HG03565 (cell line): ENCODE measurements at regions not wholly inside any gene's neighbourhood (a gene's known extent, or its start where the extent isn't known, plus 50 kb on each side); places are given as distances from the start of the nearest gene placed in this dataset.

ENCODE experiments used
- ATAC-seq: cut with Tn5 transposase; IDR thresholded peaks from one replicate; pipeline ENCODE4 v1.9.1; 2021; ENCODE audit warnings: mild to moderate bottlenecking, moderate library complexity; ENCODE audit not compliant: unreplicated experiment

DNA sequence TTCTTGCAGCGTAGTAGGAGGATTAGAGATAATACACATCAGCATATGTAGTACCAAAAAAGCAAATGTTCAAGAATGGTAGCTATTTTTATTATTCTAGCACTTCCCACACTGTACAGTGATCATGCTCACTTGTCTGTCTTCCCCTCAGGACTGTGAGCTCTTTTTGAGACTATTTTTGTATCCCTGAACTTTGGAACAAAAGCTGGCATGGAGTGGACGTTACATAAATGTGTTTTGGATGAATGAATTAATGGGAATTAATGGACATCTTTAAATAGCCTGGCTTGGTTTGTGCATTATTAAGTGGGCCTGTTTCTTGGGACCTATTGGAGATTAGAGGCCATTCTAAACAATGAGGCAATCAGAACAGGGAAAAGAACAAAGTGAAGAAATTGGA lies 243.7 kb downstream of the CD83 start:
- ATAC-seq: no peak

DNA sequence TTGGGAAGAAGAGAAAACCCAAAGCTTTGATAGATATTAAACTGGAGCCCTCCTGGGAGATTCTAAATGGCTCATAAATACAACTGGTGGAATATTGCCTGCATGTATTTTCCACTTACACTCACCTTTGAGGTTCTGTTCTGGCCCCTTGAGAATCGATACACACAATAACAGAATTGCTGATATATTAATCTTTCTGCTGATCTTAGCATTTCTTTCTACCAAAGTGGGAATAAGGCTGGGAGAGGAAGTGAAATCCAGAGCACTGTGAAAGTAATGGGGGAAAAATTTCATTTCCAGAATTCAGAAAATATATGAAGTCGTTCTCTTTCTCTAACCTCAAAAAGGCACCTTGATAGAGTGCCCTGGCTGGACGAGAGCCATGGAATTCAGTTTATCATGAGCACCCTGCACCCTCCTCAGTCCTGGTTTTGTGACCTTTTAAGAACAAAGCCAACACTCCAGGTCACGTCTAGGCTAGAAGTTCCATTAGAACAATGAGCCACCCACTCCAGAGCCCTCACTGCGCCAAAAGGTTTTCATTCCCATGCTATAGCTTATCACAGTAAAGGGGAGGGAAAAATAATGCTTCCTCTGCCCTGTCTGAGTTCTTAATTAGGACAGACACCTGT lies 244.5 kb downstream of the CD83 start:
- ATAC-seq: no peak

DNA sequence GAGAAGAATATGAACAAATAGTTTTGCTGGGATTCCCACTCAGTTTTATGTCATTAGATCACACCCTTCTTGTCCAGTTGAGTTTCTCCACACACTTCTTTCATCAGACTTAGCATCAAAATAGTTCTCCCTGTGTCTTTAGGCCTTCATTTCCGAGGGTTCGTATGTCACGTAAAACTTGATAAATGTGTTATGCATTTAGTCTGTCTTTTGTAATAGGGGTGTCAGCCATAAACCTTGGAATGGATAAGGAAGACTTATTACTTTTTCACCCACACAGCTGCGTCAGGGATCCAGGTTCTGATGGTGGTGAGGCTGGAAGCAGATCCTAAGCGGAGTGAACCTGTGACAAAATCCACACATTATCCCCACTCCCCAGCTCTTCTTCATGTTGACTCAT lies 246.8 kb downstream of the CD83 start:
- no peak for ATAC-seq

DNA sequence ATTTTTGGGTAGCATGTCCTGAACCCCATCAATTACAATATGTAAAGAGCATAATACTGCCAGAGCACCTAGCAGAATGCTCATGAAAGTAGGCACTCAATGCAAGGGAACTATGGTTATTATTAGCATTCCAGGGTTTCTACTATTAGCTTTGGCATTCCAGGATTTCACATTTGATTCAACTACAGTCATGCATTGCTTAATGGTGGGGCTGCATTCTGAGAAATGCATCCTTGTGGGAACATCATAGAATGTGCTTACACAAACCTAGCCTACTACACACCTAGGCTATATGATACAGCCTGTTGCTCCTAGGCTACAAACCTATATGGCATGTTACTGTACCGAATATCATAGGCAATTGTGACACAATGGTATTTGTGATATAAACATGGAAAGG lies 247.8 kb downstream of the CD83 start:
- no peak for ATAC-seq

DNA sequence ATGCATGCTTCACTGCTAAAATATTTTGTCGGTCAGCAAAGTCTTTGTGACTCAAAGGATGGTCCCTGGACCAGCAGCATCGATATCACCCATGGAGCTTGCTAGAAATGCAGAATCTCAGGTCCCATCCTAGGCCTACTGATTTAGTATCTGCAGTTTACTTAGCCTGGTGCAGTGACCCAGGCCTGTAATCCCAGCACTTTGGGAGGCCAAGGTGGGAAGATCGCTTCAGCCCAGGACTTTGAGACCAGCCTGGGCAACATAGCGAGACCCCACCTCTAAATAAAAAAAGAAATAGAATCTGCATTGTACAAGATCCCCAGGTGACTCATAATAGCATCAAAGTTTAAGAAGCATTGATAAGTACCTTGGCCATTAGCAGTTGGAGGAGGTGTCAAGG lies 248.7 kb downstream of the CD83 start:
- ATAC-seq: no peak

DNA sequence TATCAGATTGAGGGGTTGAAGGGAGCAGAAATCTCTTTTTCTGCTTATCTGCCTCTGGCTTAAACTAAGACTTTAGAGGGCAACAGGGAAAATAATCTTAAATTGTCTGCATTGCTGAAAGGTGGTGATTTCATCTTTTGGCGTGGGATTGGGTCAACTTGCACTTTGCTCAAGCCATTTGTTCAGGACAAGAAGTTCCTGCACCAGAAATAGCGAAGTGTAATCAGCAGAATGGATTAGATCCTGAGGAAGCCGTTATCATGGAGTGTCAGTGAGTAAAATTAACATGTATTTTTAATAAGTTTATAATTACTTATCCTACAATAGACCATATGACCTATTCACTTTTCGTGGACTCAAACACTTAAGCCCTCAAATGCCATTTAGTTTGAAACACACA lies 249.3 kb downstream of the CD83 start:
- no peak for ATAC-seq

DNA sequence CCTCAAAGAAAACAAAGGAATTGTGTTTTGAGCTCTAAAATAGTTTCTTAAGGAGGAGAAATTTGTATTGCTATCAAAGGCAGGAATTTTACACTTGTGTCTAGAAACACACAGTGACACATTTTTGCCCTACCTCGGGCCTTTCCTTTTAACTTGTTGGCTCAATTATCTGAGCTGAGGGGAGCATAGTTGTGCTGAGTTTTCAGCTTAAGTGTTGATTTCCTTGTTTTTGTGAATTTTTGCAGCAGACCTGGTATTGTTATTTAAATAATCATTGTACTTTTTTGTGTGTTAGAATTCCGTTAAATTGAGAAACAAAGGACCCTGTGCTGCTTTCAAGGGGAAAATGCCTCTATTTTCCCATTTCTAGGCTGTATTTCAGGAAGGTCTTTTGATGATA lies 249.7 kb downstream of the CD83 start:
- ATAC-seq: no peak

DNA sequence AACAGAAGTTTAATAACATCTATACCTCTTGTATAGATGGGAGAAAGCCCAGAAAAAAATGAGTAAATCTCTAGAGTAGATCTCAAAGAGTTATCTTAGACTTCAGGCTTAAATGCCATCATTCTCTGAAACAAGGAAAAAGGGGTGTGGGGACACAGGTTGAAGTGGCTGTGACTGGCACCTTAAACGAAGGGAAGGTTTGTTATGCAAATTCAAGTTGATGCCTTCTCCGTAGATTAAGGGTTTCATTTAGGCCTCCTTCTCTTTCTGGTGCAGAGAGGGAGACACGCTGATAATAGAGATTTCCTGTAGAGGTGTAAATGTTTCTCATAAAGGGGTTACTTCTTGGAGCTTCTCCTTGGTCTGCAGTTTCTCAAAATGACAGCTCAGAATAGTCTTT lies 252.1 kb downstream of the CD83 start:
- ATAC-seq: no peak

DNA sequence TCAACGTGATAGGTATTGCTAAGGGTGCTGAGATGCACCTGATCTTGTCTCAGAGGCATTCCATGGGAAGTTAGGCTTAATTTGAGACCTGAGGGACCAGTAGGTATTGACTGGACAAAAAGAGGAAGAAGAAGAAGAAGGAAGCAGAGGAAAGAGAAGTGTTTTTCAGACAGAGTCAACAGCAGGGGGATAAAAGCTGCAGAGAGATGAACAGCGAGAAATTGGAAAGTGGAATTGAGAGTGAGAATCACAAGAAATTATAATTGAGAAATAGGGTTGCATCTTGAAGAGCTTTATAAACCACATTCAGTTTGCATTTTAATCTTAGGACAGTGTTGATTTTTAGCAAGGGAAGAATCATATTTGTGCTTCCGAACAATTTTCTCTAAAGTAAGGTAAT lies 254.0 kb downstream of the CD83 start:
- no peak for ATAC-seq

DNA sequence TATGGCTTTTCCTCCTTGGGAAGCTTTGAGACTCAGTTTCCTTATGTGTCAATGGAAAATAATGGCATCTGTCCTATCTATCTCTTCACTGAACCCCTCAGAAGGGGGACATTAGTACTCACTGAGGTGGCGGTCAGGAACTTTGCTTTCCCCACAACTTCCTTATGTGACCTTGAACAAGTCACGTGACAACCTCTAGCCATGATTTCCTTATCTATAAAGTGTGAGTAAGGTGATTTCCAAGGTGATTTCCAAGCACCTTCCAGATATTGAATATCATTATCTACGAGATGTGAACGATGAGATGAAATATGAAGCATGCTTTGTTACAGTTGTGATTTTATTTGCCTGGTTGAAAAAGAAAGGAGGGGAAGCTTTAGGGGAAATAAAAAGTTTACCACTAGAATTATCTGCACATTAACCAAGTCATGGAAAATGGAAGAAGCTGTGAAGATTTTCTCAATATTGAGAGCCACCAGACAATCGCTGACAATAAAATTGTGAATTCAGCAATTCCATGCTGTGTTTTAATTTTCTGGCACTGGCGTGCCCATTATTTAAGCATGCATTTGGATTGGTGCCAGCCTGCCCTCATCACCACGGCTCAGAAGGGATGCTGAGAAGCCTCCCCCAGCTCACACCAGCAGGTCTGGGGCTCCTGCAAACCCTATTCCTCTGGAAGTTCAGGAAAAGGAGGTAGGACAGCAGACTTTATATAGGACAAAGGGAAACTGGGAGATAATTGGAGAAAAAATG lies 255.3 kb downstream of the CD83 start:
- no peak for ATAC-seq

DNA sequence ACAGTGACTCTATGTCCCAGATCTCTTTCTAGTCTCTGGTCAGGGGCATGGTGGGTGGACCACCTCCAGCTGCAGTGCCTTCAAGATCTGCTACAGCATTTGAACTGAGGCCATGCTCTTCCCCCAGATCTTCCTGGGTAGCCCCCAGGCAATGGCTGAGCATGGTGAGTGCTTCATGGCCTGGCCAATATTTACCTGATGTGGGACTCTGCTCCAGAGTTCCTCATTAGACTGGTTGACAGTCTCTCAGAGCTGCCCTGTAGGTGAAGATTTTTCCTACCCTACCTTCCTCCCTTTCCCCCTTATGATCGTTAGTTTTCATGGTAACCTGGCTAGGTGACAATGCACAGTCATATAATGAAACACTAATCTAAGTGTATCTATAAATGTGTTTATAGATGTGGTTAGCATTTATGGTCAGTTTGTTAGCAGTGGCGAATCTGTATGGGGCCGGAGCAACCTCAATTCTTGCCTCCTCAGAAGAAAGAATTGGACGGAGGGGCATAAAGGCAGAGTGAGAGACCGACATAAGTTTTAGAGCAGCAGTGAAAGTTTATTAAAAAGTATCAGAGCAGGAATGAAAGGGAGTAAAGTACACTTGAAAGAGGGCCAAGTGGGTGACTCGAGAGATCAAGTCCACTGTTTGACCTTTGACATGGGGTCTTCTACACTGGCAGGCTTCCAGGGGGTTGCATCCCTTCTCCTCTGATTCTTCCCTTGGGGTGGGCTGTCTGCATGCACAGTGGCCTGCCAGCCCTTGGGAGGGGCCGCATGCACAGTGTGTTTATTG lies 256.3 kb downstream of the CD83 start:
- no peak for ATAC-seq

DNA sequence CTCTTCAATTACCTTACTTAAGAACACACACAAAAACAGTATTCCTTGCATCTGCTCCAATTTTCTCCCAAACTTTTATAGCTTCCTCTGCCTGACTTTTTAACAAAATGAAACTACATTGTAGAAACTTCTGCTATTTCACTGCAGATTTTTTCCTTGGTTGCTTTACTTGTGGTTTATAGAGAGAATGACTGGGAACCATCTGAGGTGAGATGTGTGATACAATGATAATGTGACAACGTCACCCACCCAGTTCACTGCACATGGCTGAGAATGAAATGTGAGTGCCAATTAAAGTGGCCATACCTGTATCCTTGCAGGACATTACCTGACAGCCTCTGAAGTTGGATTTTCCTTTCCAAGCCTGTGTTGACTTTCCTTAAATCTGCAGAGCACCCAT lies 258.4 kb downstream of the CD83 start:
- ATAC-seq: no peak

DNA sequence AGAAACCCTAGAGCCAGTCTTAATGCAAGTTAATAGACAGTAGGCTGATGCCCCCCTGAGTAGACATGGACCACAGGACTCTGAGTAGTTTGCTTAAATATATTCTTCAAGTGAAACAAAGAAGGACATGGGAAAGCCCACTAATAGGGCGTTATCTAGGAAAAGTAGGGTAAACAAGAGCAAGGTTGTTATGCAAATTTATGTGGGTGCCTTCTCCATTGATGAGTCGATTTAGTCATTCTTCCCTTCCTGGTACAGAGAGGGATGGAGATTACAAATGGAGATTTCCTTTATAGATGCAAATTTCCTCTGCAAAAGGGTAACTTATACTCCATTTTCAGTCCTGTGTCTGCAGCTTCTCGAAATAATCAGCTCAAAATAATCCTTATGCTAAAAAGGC lies 262.0 kb downstream of the CD83 start:
- ATAC-seq: no peak

DNA sequence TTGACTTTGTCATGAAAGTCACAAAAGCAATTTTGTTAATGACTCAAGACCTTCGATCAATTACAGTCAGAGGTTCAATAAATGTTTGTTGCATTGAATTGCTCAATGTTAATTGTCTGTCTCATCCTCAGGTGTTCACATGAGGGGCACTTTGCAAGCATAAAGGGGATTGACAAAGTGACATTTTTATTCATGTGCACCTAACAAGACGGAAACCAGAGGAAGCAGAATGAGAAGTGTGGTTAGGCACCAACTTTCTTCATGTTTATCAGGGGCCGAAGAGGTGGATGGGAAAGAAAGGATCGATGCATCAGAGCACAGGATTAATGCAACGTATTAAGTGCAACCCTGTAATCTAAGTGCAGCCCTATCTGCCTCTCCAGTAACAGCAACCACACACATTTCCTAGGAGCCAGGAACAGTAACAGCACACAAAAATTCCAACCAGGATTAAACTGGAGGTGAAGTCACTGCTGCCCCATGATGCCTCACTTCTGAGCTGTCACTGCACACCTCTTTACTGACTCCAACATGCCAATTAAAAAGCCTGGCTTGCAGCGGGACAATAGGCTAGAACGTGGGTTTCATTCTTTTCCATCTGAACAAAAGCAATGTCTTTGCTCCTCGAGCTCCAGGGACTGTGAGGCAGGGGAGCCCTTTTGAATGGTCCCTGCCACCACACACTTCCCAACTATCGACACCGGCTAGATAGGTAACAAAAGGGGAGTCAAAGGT lies 262.7 kb downstream of the CD83 start:
- ATAC-seq: no peak

DNA sequence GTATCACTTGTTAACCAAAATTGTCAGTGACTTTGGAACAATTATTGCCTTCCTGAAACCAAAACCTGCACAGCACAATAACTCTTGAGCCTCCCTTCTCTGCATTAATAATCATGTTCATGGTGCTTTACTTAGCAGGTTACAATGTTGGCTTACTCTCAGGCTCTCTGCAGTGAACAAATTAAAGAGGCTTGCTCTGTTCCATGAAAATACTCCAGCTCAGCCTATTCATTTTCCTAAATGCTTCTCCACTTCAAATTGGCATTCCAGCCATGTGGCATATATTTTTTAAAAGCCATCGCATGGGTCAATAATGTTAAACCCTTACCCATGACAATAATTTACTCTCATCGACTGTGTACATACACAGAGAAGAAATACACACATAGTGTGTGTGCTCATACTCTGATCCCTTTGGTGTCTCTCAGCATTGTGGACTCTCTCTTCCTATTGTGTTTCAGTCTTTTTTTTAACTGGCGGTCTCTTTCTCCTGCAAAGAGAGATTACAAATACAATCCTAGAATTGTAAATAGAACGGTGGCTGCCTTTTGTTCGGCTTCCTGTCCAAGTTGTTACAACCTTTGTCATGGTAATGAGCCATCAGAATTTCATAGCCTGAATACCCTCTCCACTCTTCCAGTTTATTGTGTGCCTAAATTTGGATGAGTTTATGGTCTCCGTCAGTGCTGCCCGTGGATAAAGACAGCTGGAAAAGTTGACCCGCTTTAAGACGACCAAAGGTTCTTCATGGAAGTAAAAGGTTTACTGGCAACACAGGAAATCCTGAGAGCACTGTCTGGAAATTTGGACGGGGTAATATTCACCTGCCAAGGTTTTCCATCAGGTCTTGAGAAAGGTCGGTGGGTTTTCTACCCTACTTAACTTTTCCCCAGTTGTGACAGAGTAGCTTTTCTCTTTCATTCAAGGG lies 263.6 kb downstream of the CD83 start:
- ATAC-seq: no peak

DNA sequence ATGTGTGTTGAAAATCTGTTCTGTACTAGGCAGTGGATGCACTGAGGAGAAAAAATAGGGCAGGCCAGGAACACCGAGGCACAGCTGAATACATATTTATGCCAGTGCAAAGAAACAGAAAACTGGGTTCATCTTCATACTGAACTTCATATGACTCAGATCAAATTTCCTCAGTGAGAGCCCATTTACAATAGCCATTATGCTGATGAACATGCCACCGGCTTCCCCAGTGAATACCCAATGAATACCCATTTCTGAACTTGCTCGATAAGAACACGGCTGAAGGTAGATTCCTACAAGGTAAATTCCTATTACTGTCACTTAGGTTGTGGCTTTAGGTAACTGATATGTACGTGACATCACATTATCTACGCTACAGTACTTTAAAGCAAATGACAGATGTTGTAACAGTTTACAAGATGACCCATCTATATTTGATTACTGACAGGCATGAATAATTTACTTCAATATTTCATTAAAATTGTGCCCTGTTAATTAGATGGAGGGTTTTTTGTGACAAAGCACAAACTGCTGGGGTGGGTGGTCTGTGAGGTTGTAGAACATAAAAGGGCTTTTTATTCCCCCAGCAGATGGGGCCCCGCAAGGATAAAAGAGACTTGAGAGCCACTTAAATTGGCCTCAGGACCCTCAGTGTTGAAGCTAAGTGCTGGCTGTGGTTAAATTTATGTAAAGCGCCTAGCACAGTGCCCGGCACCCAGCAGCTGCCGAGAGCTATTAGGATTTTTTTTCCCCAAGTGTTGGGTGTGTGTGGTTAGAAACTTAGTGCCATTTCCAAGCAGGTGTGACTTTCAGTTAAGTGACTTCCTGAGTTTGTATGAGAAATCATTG lies 264.5 kb downstream of the CD83 start:
- ATAC-seq: no peak

DNA sequence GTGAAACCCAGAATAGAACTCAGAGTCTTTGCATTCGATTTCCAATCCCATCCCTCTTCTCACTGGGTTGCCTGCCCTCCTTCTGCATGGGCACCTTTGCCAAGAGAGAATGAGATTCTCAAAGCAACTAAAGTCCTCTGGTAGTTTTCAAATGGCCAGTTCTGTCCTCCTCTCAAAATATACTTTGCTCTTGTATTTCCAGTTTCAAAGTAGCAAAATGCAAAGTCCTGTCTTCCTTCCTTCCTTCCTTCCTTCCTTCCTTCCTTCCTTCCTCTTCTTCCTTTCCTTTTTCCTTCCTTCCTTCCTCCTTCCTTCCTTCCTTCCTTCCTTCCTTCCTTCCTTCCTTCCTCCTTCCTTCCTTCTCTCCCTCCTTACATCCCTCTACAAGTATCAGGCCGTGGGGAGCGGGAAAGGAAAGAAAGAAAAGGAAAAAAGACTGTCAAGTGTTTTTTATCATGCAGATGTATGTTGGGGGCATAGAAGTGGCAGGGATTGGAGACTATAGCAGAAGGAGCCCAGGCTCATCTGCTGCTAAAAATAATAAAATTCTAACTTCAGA lies 265.2 kb downstream of the CD83 start:
- ATAC-seq: no peak

DNA sequence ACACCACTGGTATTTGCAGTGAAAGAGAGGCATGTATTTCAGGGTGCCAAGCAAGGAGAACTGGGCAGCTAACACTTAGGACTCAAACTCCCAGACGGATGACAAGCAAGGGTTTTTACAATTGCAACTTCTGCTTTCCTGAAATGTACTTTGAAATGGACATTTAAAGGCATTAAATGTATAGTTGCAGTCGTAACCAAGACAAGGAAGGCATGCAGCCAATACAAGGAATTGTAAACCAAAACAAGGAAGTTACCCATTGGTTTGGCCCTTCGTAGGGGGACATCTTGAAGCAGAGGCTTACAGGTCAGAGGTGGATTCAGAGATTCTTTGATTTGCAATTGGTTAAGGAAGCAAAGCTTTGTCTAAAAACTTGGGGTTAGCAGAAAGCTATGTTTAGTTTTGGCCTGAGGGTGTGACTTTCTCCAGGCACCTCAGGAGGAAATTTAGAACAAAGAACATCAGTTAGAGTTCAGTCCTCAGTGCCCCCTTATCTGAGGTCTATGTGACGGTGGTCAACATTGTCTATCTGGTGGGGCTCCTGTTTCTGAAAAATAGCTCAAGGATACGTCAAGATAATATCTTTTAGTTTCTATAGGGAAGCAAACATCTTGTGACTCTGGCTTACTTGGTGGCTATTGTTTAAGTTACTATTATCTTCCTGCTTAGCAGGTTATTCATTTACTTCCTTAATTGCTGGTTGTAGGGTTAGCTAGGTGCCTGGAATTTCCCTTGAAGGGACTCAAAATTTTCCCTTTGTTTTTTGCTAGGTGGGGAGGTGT lies 266.0 kb downstream of the CD83 start:
- no peak for ATAC-seq
